ENCODE measurements at regions not wholly inside any gene's neighbourhood (a gene's known extent, or its start where the extent isn't known, plus 50 kb on each side); places are given as distances from the start of the nearest gene placed in this dataset.
"Not testable (repeated sequence)": the region's sequence is repeated elsewhere in the genome, so short reads cannot be mapped to it uniquely, and the experiment has no call there.

DNA sequence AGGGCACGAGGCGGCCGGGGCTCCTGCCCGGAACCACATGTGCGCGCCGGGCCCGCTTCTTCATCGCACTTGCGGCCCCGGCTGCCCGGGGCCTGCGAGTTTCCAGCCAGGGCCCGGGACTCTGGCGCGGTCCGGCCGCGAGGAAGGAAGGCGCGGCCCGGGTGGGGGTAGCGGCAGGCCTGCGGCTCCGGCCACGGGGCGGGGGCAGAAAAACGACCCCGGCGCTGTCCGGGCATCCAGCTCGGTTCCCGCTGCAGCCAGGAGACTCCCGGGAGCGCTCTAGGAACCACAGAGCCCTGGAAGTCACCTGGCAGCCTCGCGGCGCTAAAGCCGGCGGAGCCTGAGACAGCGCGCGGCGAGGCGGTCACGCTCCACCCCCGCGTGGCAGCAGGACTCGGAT is 130.5 kb downstream of the POTEM start:
- DNase-seq (ENCODE audit: low spot score); POLR2A ChIA-PET (ENCODE audit: low non-redundant PET); H3K36me3 ChIP-seq (ENCODE audit: insufficient read depth, low read length, poor library complexity, severe bottlenecking); H3K4me1 ChIP-seq (ENCODE audit: insufficient read depth, low read length, poor library complexity, severe bottlenecking); CTCF ChIA-PET; H3K4me3 ChIP-seq (ENCODE audit: low read depth, low read length, poor library complexity, severe bottlenecking); H3K27me3 ChIP-seq (replicated peaks; ENCODE audit: insufficient read depth, low read depth, low read length, poor library complexity); intact Hi-C loops (cut with micrococcal nuclease; ENCODE audit: unreplicated experiment); H3K27ac ChIP-seq (ENCODE audit: low read depth, low read length, poor library complexity, severe bottlenecking); BruUV-seq (replicated peaks): not testable (repeated sequence)
- peaks cover 12% of the 10 kb centered on the region for H3K9me3 ChIP-seq (ENCODE audit: low read depth, low read length, poor library complexity, severe bottlenecking)

DNA sequence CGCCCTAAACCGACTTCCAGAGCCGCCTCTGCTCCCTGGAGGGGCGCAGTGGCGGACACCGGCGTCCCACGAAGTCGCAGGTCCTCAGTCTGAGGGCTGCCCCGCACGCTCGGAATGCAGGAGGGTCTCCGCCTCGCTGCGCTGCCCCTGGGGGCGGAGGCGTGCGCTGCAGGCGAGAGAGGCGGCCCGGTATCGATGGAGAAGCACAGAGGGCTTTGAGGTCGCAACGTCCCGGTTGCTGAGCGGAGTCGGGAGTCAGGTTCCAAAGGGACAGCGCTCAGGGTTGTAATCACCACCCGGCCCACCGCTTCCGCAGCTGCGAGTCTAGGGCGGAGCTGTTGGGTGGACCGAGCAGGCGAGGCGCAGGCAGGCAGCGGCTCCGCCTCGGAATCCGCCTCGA is 131.0 kb downstream of the POTEM start:
- H3K4me1 ChIP-seq (ENCODE audit: insufficient read depth, low read length, poor library complexity, severe bottlenecking); H3K4me3 ChIP-seq (ENCODE audit: low read depth, low read length, poor library complexity, severe bottlenecking); POLR2A ChIA-PET (ENCODE audit: low non-redundant PET); DNase-seq (ENCODE audit: low spot score); H3K27me3 ChIP-seq (replicated peaks; ENCODE audit: insufficient read depth, low read depth, low read length, poor library complexity); intact Hi-C loops (cut with micrococcal nuclease; ENCODE audit: unreplicated experiment); H3K27ac ChIP-seq (ENCODE audit: low read depth, low read length, poor library complexity, severe bottlenecking); H3K36me3 ChIP-seq (ENCODE audit: insufficient read depth, low read length, poor library complexity, severe bottlenecking); CTCF ChIA-PET; BruUV-seq (replicated peaks): not testable (repeated sequence)
- H3K9me3 ChIP-seq (ENCODE audit: low read depth, low read length, poor library complexity, severe bottlenecking): peaks cover 12% of the 10 kb centered on the region

DNA sequence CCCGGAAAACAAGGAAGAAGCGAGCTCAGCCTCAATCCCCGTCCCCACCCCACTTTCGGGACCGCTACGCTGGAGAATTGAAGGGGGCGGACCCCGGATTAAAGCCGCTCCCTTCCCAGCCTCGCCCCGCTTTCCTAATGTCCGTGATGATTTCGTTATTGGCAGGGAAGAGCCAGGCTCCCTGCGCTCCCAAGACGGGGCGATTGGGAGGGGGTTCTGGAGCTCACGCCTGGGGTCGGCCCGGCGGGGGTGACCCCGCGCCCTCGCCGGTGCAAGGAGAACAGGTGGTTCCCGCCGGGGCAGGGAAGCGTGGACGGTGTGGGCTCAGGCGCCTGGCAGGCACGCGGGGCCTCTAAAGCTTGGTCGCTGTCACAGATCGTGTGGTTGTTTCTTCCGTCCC is 131.5 kb downstream of the POTEM start:
- peaks cover 12% of the 10 kb centered on the region for H3K9me3 ChIP-seq (ENCODE audit: low read depth, low read length, poor library complexity, severe bottlenecking)
- H3K4me3 ChIP-seq (ENCODE audit: low read depth, low read length, poor library complexity, severe bottlenecking); H3K27ac ChIP-seq (ENCODE audit: low read depth, low read length, poor library complexity, severe bottlenecking); CTCF ChIA-PET; H3K36me3 ChIP-seq (ENCODE audit: insufficient read depth, low read length, poor library complexity, severe bottlenecking); POLR2A ChIA-PET (ENCODE audit: low non-redundant PET); BruUV-seq (replicated peaks); H3K27me3 ChIP-seq (replicated peaks; ENCODE audit: insufficient read depth, low read depth, low read length, poor library complexity); intact Hi-C loops (cut with micrococcal nuclease; ENCODE audit: unreplicated experiment); H3K4me1 ChIP-seq (ENCODE audit: insufficient read depth, low read length, poor library complexity, severe bottlenecking): not testable (repeated sequence)
- DNase-seq (ENCODE audit: low spot score): peak; percentile 0

DNA sequence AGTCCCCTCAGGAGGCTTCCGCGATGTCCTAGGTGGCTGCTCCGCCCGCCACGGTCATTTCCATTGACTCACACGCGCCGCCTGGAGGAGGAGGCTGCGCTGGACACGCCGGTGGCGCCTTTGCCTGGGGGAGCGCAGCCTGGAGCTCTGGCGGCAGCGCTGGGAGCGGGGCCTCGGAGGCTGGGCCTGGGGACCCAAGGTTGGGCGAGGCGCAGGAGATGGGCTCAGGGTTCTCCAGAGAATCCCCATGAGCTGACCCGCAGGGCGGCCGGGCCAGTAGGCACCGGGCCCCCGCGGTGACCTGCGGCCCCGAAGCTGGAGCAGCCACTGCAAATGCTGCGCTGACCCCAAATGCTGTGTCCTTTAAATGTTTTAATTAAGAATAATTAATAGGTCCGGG is 132.1 kb downstream of the POTEM start:
- H3K27ac ChIP-seq (ENCODE audit: low read depth, low read length, poor library complexity, severe bottlenecking); intact Hi-C loops (cut with micrococcal nuclease; ENCODE audit: unreplicated experiment); H3K4me1 ChIP-seq (ENCODE audit: insufficient read depth, low read length, poor library complexity, severe bottlenecking); BruUV-seq (replicated peaks); H3K36me3 ChIP-seq (ENCODE audit: insufficient read depth, low read length, poor library complexity, severe bottlenecking); CTCF ChIA-PET; POLR2A ChIA-PET (ENCODE audit: low non-redundant PET); DNase-seq (ENCODE audit: low spot score); H3K4me3 ChIP-seq (ENCODE audit: low read depth, low read length, poor library complexity, severe bottlenecking); H3K27me3 ChIP-seq (replicated peaks; ENCODE audit: insufficient read depth, low read depth, low read length, poor library complexity): not testable (repeated sequence)
- peaks cover 12% of the 10 kb centered on the region for H3K9me3 ChIP-seq (ENCODE audit: low read depth, low read length, poor library complexity, severe bottlenecking)

DNA sequence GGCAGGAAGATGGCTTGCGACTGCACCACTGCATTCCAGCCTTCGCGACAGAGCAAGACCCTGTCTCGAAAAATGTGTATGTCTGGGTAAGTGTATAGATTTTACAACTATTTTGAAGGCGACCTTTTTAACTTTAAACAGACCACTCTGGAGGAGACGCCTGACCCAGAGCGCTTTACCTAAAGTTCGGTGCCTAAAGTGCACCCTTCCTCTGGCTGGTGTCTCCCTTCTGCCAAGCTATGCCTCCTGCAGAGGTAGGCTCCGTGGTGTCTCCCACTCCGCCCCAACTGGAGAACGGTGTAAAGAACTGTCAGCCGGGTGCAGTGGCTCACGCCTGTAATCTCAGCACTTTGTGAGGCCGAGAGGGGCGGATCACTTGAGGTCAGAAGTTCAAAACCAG is 132.7 kb downstream of the POTEM start:
- H3K36me3 ChIP-seq (ENCODE audit: insufficient read depth, low read length, poor library complexity, severe bottlenecking); DNase-seq (ENCODE audit: low spot score); H3K4me3 ChIP-seq (ENCODE audit: low read depth, low read length, poor library complexity, severe bottlenecking); intact Hi-C loops (cut with micrococcal nuclease; ENCODE audit: unreplicated experiment); POLR2A ChIA-PET (ENCODE audit: low non-redundant PET); H3K4me1 ChIP-seq (ENCODE audit: insufficient read depth, low read length, poor library complexity, severe bottlenecking); CTCF ChIA-PET; H3K27me3 ChIP-seq (replicated peaks; ENCODE audit: insufficient read depth, low read depth, low read length, poor library complexity); H3K27ac ChIP-seq (ENCODE audit: low read depth, low read length, poor library complexity, severe bottlenecking); BruUV-seq (replicated peaks): not testable (repeated sequence)
- H3K9me3 ChIP-seq (ENCODE audit: low read depth, low read length, poor library complexity, severe bottlenecking): peaks cover 12% of the 10 kb centered on the region

DNA sequence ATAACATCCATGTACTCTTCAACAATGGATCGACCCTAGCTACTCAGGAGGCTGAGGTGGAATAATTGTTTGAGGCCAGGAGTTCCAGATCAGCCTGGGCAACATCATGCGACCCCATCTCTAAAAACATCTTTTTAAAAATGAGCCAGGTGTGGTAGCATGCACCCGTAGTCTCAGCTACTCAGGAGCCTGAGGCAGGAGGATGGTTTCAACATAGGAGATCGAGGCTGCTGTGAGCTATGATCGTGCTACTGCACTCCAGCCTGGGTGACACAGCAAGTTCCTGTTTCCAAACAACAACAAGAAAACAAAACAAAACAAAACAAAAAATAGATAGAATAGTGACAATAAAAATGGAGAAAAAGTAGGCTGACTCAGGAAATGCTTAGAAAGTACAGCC is 138.3 kb downstream of the POTEM start:
- H3K4me3 ChIP-seq (ENCODE audit: low read depth, low read length, poor library complexity, severe bottlenecking); intact Hi-C loops (cut with micrococcal nuclease; ENCODE audit: unreplicated experiment); CTCF ChIA-PET; H3K27ac ChIP-seq (ENCODE audit: low read depth, low read length, poor library complexity, severe bottlenecking); H3K9me3 ChIP-seq (ENCODE audit: low read depth, low read length, poor library complexity, severe bottlenecking); H3K4me1 ChIP-seq (ENCODE audit: insufficient read depth, low read length, poor library complexity, severe bottlenecking); POLR2A ChIA-PET (ENCODE audit: low non-redundant PET); H3K36me3 ChIP-seq (ENCODE audit: insufficient read depth, low read length, poor library complexity, severe bottlenecking); BruUV-seq (replicated peaks); H3K27me3 ChIP-seq (replicated peaks; ENCODE audit: insufficient read depth, low read depth, low read length, poor library complexity); DNase-seq (ENCODE audit: low spot score): not testable (repeated sequence)

DNA sequence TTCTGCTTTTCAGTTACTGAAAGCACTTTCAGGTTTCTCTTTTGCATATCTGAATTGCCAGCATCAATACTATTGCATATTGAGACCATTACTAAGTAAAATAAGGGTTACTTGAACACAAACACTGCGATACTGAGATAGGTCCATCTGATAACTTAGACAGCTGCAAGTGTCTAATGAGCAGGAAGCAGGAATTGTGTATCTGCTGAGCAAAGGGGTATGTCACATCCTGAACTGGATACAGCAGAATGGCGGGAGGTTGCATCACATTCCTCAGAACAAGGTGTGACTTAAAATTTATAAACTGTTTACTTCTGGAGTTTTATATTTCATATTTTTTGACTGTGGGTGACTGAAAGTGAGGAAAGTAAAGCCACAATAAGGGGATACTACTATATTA is 142.7 kb downstream of the POTEM start:
- BruUV-seq (replicated peaks); H3K9me3 ChIP-seq (ENCODE audit: low read depth, low read length, poor library complexity, severe bottlenecking); H3K27ac ChIP-seq (ENCODE audit: low read depth, low read length, poor library complexity, severe bottlenecking); H3K27me3 ChIP-seq (replicated peaks; ENCODE audit: insufficient read depth, low read depth, low read length, poor library complexity); intact Hi-C loops (cut with micrococcal nuclease; ENCODE audit: unreplicated experiment); POLR2A ChIA-PET (ENCODE audit: low non-redundant PET); H3K36me3 ChIP-seq (ENCODE audit: insufficient read depth, low read length, poor library complexity, severe bottlenecking); H3K4me3 ChIP-seq (ENCODE audit: low read depth, low read length, poor library complexity, severe bottlenecking); CTCF ChIA-PET; H3K4me1 ChIP-seq (ENCODE audit: insufficient read depth, low read length, poor library complexity, severe bottlenecking); DNase-seq (ENCODE audit: low spot score): not testable (repeated sequence)

DNA sequence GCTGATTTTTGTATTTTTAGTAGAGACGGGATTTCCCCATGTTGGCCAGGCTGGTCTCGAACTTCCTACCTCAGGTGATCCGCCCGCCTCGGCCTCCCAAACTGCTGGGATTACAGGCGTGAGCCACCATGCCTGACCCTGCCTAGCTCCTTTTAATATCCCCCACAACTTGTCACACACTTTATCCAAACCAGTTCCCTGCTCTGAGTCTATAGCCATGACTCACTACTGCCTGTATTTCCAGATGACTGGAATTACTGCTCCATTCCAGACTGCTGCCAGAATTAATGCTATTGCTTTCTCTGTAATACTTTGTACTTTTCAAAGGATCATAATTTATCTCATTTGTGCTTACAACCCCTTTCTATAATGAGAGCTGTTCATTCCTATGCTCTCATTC is 153.1 kb downstream of the POTEM start:
- CTCF ChIA-PET; BruUV-seq (replicated peaks); H3K27ac ChIP-seq (ENCODE audit: low read depth, low read length, poor library complexity, severe bottlenecking); H3K4me3 ChIP-seq (ENCODE audit: low read depth, low read length, poor library complexity, severe bottlenecking); intact Hi-C loops (cut with micrococcal nuclease; ENCODE audit: unreplicated experiment); POLR2A ChIA-PET (ENCODE audit: low non-redundant PET); H3K36me3 ChIP-seq (ENCODE audit: insufficient read depth, low read length, poor library complexity, severe bottlenecking); DNase-seq (ENCODE audit: low spot score); H3K9me3 ChIP-seq (ENCODE audit: low read depth, low read length, poor library complexity, severe bottlenecking); H3K27me3 ChIP-seq (replicated peaks; ENCODE audit: insufficient read depth, low read depth, low read length, poor library complexity); H3K4me1 ChIP-seq (ENCODE audit: insufficient read depth, low read length, poor library complexity, severe bottlenecking): not testable (repeated sequence)

All from A673 (cell line).